PC-3 (cell line): ENCODE measurements at regions not wholly inside any gene's neighbourhood (a gene's known extent, or its start where the extent isn't known, plus 50 kb on each side); places are given as distances from the start of the nearest gene placed in this dataset.

Source experiments
- EZH2 ChIP-seq: fragments of 300-600 bp; sonication (generic); IDR thresholded peaks from one replicate; pipeline ENCODE4 v1.6.1; 2017; ENCODE audit warnings: antibody characterized with exemption, mild to moderate bottlenecking, low read length; ENCODE audit not compliant: unreplicated experiment
- EZH2phosphoT487 ChIP-seq: fragments of 300-600 bp; sonication (generic); IDR thresholded peaks from 2 replicates; pipeline ENCODE4 v1.6.1; 2018; ENCODE audit warnings: mild to moderate bottlenecking, antibody characterized with exemption, low read length, borderline replicate concordance
- TF ChIP-seq, protein P1 (sequence below): fragments of 300-600 bp; sonication (generic); conservative IDR thresholded peaks from 2 replicates; pipeline ENCODE4 v1.5.1; 2017; ENCODE audit warnings: antibody characterized with exemption, low read depth, mild to moderate bottlenecking, low read length

DNA sequence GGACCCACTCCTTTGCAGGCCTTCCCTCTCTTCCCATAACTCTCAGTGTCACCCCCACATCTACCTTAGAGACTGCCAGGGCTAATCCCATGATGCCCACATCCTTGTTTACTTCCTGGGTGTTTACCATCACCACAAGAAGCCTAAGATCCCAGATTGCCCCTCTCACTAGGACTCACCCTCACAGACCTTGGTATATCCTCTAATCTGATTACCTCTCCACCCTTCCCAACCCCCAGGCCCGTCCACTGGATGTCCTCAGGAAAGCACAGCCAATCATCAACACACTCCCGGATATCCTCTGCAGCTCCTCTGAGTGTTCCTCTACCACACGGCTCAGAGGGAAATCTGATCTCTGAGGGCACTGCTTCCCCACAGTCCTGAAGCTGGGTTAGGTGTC is 91.0 kb downstream of the FOXD1 start:
- TF ChIP-seq EZH2 (no peak), EZH2phosphoT487 (no peak)
- TF ChIP-seq, protein P1, sequence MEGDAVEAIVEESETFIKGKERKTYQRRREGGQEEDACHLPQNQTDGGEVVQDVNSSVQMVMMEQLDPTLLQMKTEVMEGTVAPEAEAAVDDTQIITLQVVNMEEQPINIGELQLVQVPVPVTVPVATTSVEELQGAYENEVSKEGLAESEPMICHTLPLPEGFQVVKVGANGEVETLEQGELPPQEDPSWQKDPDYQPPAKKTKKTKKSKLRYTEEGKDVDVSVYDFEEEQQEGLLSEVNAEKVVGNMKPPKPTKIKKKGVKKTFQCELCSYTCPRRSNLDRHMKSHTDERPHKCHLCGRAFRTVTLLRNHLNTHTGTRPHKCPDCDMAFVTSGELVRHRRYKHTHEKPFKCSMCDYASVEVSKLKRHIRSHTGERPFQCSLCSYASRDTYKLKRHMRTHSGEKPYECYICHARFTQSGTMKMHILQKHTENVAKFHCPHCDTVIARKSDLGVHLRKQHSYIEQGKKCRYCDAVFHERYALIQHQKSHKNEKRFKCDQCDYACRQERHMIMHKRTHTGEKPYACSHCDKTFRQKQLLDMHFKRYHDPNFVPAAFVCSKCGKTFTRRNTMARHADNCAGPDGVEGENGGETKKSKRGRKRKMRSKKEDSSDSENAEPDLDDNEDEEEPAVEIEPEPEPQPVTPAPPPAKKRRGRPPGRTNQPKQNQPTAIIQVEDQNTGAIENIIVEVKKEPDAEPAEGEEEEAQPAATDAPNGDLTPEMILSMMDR: no peak
